HG02938 (cell line): ENCODE measurements at regions not wholly inside any gene's neighbourhood (a gene's known extent, or its start where the extent isn't known, plus 50 kb on each side); places are given as distances from the start of the nearest gene placed in this dataset.
"Not testable (repeated sequence)": the region's sequence is repeated elsewhere in the genome, so short reads cannot be mapped to it uniquely, and the experiment has no call there.

Experiments
- ATAC-seq: cut with Tn5 transposase; IDR thresholded peaks from one replicate; pipeline ENCODE4 v1.9.1; 2021; ENCODE audit warnings: mild to moderate bottlenecking, moderate library complexity; ENCODE audit not compliant: unreplicated experiment

DNA sequence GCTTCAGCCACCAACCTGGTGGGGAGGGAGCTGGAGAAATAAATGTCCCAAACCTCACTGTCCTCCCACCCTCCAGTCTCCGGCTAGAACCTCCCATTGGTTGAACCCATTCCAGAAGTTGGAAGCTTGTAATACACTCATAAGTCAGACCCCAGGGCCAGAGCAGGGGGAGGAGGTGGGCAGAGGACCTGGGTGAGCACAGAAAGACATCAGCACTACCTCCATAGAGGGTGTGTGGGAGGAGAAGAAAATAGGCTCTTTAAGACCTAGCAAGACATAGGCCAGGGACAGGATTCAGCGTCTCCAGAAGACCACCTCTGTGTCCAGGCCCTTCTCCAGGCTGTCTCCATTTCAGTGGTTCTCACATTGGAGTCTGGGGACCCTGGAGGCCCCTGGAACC is 73.3 kb upstream of the TOP1 start:
- ATAC-seq = no peak

DNA sequence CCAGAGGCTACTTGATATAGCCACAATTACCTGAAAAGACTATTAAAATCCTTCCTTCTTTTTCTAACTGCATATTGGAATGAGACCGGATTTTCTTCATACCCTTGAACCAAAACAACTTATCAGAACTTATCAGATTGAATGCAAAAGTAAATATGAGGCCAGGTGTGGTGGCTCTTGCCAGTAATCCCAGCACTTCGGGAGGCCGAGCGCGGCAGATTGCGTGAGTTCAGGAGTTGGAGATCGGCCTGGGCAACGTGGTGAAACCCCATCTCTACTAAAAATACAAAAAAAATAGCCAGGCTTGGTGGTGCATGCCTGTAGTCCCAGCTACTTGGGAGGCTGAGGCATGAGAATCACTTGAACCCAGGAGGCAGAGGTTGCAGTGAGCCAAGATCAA is 72.8 kb upstream of the TOP1 start:
- ATAC-seq = not testable (repeated sequence)

DNA sequence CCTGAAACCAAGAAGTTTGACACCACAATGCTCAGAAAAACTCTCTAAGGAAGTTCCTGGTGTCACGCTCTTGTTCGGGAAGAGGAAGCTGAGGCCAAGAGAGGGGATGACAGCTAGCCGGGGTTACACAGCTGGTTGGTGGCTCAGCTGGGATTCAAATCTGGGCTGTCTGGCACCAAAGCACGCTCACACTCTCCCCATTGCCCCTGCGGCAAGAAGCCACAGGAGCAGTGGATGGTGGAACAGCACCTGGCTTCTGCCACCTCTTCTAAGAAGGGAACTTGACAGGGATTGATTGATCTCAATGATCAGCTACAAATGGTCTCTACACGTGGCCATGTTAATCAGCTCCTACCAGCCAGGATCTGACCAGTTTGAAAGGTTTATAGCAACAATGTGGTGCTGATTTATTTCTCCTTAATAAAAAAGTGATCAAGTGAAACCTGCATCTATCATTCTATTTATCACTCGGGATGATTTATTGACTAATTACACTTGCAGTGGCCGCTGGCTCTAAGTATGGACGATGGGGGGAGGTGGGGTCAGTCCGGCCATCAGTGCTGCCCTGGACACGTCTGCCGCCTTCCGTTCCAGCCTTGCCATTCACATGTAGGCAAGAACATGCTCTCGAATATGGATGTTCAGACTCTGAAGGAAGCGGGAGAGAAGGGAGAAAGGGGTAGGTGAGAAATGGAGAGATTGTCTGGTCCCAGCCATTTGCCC is 71.9 kb upstream of the TOP1 start:
- no peak for ATAC-seq

DNA sequence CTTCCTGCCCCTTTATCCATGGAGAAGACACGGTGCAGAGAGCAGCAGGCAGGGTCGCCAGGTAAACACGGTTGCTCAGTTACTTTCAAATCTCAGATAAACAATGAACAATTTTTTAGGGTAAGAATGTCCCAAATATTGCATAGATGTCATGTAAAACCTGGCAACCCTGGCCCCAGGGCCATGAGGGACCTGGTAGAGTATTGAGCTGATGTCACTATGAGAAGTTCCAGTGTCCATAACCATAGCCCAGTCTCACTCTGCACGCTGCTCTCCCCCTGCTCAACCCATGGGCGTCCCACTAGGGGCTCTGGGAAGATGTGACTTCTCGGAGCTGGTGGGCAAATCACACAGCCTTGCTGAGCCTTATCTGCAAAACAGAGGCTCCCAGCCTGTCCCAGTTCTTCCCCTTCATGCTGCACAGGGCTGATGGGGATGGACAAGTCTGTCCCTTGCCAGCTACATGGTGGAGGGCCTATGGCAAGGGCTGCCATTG is 71.3 kb upstream of the TOP1 start:
- no peak for ATAC-seq

DNA sequence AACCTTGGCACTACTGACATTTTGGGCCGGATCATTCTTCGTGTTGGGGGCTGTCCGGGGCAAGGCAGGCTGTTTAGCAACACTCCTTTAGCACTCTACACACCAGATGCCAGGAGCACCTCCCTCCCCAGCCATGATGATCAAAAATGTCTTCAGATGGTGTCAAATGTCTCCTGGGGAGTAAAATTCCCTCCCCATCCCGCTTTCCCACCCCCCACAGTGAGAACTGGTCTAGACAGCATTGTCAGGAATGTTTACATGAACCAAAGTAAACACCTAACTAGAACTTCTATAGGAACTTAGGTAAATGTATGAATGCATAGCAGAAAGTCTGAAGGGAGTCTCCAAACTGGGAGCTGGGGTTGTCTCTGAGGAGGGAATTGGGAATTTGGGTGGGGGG is 70.0 kb upstream of the TOP1 start:
- no peak for ATAC-seq

DNA sequence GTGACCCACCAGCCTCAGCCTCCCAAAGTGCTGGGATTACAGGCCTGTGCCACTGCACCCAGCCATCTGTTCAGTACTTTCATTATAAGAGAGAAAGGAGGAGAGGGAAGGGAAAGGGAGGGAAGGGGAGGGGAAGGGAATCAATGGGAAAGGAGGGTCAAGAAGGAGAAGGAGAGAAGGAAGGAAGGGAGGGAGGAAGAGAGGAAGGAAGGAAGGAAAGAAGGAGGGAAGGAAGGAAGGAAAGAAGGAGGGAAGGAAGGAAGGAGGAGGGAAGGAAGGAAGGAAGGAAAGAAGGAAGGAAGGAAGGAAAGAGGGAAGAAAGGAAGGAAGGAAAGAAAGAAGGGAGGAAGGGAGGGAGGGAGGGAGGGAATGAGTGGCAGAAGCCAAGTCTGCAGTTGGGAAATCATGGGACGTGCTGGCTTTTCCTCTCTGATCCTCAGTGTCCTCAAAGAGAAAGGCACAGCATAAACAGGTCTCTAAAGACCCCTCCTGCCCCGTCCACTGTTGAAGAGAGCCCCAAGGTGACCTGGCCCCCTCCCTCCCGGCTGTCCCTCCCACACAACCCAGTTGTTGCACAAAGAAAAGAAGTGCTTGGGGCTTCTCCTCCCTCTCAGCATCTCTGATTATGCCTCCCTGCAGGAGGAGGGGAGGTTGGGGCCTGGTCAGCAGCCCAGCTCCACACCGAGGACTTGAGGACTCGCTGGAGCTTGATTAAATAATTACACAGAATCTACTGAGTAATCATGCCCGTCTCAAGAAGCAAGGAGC is 69.1 kb upstream of the TOP1 start:
- no peak for ATAC-seq

DNA sequence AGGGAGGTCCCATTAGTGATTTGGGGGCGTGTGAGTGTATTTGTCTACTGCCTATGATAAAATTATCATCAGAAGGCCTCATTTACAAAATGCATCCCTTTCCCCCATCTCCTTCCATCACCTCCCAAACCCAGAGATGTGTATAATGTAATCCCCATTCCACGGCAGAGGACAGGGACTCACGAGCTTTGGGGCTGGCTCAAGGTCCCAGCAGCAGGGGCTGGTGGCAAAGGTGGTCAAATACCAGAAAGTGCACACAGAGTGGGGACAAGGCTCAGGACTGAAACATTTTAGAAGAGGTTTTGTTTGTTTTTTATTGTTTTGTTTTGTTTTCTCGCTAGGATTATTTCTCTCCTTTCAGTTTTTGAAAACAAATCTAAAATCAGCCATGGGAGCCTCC is 68.5 kb upstream of the TOP1 start:
- no peak for ATAC-seq

DNA sequence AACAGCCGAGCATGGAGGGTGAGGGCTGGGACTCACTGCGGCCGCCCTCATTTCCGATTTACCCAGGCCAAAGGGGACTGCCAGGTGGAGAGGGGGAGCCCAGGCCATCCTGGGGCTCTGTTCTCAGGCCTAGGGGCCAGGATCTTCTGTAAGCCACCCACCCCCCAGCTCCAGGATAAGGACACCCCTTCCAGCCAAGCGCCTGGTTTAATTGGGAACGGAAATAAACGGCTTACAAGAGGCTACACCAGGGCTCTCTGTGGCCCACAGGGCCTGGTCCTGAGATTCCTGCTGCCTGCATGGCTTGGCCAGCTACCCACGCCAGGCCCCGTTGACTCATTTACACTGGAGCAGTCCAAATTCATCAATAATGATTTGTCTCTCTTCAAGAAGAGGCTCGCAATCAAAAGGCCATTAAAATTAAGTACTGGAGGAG is 68.1 kb upstream of the TOP1 start:
- ATAC-seq = no peak

DNA sequence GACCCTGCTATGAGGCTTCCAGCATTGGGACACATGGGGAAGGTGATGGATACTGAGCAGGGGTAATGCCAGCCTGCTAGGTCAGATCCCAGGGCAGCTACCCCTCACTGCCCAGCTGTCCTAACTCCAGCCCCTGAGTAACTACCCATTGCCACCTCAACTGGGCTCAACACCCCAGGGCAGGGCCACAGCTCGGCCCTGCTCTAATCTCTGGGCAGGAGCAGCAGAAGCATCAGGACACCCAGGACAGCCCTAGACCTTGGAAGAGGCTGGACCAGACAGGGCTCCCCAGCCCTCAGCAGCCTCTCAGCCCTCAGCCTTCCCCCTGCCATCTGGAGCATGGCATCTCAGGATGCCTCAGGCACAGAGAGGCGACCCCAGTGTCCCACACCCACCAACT is 67.4 kb upstream of the TOP1 start:
- no peak for ATAC-seq

DNA sequence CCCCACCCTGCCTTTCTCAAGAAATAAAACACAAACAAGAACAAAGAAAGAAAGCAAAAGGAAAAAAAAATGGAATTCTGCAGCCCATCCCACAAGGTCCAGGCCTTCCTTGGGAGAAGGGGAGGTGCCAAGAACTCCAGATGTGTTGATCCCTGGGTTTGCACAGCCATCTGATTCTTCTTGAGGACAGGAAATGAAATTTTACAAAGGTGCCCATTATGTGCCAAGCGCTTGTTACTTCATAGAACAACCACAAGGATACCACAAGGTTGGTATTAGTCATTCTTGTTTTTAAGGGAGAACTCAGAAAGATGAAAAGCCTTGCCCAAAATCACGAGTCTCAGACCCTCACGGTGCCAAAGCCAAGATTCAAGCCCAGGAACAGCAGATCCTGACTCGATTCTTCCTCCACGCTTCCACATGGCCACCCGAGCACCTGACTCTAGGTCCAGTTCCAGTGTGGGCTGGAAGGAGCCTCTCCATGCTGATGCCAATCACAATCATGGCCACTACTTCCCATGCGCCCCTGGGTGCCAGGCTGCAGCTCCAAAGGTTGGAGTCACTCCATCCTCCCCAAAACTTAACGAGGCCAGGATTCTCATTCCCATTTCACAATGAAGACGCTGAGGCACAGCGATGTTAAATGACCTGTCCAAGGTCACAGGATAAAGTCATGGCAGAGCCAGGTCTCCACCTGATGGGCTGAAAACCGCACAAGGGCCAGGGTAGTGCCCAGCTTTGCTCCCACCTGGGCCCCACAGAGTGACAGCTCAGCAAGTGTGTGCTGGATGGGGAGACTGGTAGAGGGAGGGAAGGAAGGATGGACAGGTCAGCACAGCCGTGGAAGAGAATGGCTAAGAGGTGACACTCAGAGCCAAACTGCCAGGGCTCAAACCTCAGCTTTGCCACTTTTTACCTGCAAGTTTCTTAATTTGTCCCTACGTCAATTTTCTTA is 66.7 kb upstream of the TOP1 start:
- no peak for ATAC-seq

DNA sequence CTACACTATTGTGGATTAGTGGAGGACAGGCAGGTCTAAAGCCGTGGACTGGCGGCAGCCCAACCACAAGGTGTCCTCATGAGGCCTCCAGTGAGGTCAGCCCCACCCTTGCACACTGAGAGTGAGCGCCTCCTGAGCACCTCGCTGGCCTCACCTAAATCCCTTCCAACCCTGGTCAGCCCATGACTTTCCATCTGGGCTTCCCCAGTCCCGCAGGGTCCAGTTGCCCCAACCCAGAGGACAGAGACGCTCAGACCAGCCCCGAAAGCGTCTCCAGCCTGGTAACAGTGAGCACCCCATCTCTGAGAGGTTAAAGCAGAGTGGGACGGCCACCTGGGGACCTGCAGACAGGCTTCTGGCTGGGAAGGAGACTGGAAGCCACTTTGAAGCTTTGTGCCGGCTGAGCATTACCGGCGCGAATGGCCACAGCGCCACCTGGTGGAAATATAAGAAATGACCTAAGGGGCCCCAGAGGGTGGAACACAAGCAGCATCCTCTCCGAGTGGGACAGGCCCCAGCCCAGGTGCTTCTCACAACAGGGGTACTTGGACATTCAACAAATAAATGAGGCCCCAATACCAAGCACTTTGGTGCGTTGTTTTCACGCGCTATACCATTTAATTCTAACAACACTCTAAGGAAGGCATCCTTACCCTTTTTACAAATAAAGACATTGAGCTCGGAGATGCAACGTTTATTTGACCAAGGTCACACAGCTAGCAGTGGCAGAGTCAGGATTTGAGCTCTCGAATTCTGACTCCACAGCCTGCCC is 65.7 kb upstream of the TOP1 start:
- ATAC-seq = peak; percentile 86

DNA sequence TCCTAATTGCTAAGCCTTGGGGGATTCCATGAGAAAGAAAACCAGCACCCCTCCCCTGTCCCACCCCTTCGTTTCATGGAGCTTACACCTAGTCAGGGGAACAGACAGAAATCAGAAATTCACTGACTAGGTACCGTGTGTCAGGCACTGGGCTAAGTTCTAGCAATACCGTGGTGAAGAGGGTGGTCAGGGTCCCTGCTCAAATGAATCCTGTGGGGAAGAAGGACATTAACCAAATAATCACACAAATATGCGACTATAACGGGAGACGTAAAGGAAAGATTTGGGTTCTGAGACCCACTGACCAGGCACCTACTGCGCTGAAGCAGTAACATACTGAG is 65.1 kb upstream of the TOP1 start:
- ATAC-seq = no peak

DNA sequence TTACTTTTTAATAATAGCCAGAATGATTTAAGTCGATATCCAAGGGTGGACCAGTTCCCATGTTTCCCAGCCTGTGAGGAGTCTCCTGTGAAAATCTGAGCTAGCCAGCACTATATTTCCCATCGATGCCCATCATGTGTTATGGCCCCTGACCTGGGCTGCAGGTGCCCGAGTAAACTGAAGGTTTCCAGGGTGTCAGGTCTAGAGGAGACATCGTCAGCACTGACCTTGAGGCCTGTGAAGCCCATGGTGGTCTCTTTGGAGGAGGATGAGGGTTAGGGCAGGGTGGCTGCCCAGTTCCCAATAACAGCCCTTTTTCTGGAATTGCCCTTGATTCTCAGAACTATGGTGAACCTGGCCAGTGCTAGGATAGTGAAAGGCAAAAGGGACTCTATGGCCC is 63.0 kb upstream of the TOP1 start:
- no peak for ATAC-seq

DNA sequence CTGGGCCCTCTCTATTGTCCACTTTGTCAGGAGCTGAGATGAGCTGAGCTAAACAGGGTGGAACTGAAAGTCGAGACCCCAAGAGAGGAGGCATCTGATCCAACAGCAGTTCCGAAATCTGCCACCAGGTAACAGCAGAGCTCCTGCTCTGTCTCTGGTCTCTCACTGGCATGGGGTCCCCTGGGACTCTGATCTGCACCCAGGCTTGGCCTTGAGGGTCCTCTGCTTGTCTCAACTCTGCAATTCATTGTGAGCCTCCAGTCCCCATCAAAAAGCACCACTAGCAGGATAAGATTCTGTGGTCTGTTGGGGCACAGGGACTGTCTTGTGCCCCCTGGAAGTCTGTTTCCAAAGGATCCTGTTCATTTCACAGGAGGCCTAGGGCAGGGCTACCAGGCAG is 62.5 kb upstream of the TOP1 start:
- ATAC-seq = no peak

DNA sequence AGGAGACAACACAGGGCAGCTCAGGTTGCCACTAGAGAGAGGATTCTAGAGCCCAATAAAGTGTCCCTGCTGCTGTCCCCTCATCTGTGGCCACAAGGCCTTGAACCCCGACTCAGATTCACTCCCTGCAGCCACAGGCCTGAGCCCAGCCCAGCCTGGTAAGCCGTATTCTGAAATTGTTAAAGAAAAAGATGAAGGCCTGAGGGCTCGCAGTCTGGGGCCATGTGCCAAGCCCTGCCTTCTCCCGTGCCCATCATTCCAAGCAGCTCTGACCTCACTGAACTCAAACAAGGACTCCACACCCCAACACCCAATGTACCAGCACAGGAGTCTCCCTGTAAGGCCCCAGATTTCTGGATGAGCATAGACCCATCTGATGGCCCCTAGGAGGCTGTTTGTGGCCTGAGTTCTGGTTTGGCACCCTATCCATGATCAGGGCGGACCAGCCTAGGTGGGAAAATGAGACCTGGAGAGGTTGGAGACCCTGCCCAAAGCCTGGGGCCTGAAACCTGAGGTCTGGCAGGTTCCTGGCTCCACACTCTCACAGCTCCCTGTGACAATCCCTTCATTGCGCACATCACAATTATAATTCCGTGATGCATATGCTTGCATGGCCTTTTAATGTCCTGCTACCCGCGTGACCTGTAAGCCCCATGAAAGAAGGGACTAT is 62.0 kb upstream of the TOP1 start:
- ATAC-seq = no peak

DNA sequence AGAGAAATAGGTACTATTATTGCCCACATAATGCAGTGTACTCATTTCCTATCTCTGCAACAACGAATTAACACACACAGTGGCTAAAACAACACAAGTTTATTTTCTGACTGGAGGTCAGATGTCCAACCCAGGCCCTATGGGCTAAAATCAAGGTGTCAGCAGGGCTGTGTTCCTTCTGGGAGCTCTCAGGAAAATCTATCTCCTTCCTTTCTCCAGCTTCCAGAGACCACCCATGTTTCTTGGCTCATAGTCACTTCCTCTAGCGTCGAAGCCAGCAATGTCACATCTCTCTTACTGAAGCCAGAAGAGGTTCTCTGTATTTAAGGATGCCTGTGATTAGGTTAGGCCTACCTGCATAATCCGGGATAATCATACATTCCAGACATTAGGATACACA is 60.9 kb upstream of the TOP1 start:
- ATAC-seq = no peak

DNA sequence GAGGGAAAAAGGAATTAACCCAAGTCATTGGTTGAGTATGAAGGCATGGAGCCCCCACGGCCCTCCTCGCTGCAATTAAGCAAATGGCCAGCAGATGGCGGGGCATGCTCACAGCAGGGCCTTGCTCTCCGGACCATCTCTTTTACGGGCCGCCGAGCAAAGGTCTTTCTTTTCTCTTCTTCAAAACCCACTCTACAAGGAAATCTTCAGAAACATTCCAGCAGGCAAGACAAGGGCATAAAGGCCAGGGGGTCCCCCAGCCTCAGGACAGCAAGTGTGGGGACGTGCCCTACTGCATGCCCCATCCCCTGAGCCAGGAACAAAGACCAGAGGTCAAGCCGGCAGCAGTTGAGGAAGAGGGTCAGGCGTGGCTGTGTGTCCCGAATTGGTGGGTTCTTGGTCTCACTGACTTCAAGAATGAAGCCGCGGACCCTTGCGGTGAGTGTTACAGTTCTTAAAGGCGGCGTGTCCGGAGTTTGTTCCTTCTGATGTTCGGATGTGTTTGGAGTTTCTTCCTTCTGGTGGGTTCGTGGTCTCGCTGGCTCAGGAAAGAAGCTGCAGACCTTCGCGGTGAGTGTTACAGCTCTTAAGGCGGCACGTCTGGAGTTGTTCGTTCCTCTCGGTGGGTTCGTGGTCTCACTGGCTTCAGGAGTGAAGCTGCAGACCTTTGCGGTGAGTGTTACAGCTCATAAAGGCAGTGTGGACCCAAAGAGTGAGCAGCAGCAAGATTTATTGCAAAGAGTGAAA is 59.6 kb upstream of the TOP1 start:
- peak; percentile 82 for ATAC-seq

DNA sequence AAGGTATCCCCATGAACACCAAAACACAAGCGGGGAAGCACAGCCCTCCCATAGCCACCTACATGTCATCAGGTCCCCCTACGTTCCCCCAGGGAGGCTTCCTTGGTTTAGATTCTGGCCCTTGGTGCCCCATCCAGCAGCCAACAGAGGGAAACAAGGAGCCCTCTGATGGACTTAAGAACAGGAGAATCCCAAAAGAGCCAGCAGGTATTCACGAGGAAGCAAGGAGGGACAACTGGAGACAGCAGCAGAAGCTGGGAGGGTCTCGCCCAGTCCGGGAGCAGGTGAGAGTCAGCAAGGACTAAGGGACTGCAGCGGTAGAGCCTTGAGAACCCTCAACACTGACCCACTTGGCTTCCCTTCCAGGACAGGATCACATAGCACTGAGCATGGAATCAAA is 58.4 kb upstream of the TOP1 start:
- ATAC-seq = no peak

DNA sequence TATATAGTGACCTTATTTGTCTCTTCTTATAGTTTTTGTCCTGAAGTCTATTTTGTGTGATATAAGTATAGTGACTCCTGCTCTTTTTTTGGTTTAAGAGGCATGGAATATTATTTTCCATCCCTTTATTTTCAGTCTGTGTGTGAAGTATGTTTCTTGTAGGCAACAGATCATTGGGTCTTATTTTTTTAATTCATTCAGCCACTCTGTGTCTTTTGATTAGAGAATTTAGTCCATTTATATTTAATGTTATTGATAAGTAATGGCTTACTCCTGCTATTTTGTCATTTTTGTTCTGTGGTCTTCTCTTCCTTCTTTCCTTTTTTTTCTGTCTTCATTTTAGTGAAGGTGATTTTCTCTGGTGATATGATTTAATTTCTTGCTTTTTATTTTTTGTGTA is 51.4 kb upstream of the TOP1 start:
- no peak for ATAC-seq
